HCT116 (cell line): ENCODE measurements at regions not wholly inside any gene's neighbourhood (a gene's known extent, or its start where the extent isn't known, plus 50 kb on each side); places are given as distances from the start of the nearest gene placed in this dataset.

Experiments
- ATAC-seq: fragments of 200-7000 bp; cut with Tn5 transposase; 2 replicates; pipeline ENCODE4 v1.9.1; 2020; ENCODE audit warnings: mild to moderate bottlenecking, moderate library complexity
- BruUV-seq: library from RNA; stranded (reverse); fragments of 400-500 nt; replicated peaks from 2 replicates; lab custom pipeline; 2021; lab: Mats Ljungman, UMichigan
- CTCF ChIA-PET: fragments of 300-600 bp; sonication (Branson Sonifier 250); formaldehyde crosslinking; loops from one replicate; lab custom pipeline; 2021; ENCODE audit warnings: antibody characterized with exemption; lab: Charles Lee
- POLR2A ChIA-PET: fragments of 300-600, 350-600 bp; sonication (Branson Sonifier 250); formaldehyde crosslinking; loops from one replicate; lab custom pipeline; 2021; ENCODE audit warnings: antibody characterized with exemption; lab: Charles Lee
- RAD21 ChIA-PET, 2 experiments: fragments of 300-600 bp; sonication (Branson Sonifier 250); formaldehyde crosslinking; loops; one replicate each; lab custom pipeline; 2023; ENCODE audit warnings: low total read pairs in 2 of 2; ENCODE audit not compliant: uncharacterized antibody in 2 of 2, unreplicated experiment in 2 of 2, low non-redundant PET in 1 of 2; lab: Charles Lee
- DNase-seq: peaks from one replicate; pipeline ENCODE4 v3.0.0-alpha.2; 2010; ENCODE audit warnings: low read depth, low spot score
- H2AFZ ChIP-seq: fragments of 200-600 bp; shearing (Covaris generic), sonication (generic); 2 replicates; pipeline ENCODE4 v1.6.1; 2017; ENCODE audit warnings: low read depth, mixed run types, mixed read lengths, antibody characterized with exemption, low read length; ENCODE audit not compliant: poor library complexity, severe bottlenecking
- H3K27ac ChIP-seq: 2 replicates; pipeline ENCODE4 v1.5.1; 2012; ENCODE audit warnings: low read depth, low read length
- H3K27me3 ChIP-seq: fragments of 200-600 bp; sonication (generic); 2 replicates; pipeline ENCODE4 v1.6.1; 2016; ENCODE audit warnings: mixed run types, low read length, mixed read lengths; ENCODE audit not compliant: insufficient read depth
- H3K36me3 ChIP-seq, 2 experiments: fragments of 200-500 bp in 1 of 2; fragments of 200-600 bp in 1 of 2; sonication (Bioruptor generic) in 1 of 2; sonication (generic) in 1 of 2; 2 replicates each; pipeline versions ENCODE4 v1.5.1 to v1.6.1; 2014 to 2016; ENCODE audit warnings: low read length in 2 of 2, inconsistent platforms in 1 of 2, mixed read lengths in 1 of 2, mixed run types in 1 of 2; ENCODE audit not compliant: insufficient read depth in 2 of 2, control insufficient read depth in 1 of 2
- H3K4me1 ChIP-seq, 2 experiments: fragments of 200-600 bp in 1 of 2; sonication (generic) in 1 of 2; 2 replicates each; pipeline versions ENCODE4 v1.5.1 to v1.6.1; 2012 to 2017; ENCODE audit warnings: low read length in 2 of 2, inconsistent platforms in 1 of 2, mild to moderate bottlenecking in 1 of 2, mixed read lengths in 1 of 2, mixed run types in 1 of 2, moderate library complexity in 1 of 2; ENCODE audit not compliant: insufficient read depth in 2 of 2, control insufficient read depth in 1 of 2
- H3K4me2 ChIP-seq: fragments of 200-600 bp; sonication (generic); 2 replicates; pipeline ENCODE4 v1.6.1; 2017; ENCODE audit warnings: mixed run types, low read length, mixed read lengths
- H3K4me3 ChIP-seq, 2 experiments: fragments of 200-600 bp in 1 of 2; sonication (generic) in 1 of 2; replicated peaks in 1 of 2; 2 replicates each; pipeline ENCODE4 v1.5.1; 2011 to 2016; ENCODE audit warnings: low read length in 2 of 2, control low read depth in 1 of 2, low read depth in 1 of 2, mild to moderate bottlenecking in 1 of 2, mixed read lengths in 1 of 2, mixed run types in 1 of 2
- H3K79me2 ChIP-seq: fragments of 200-600 bp; sonication (generic); 2 replicates; pipeline ENCODE4 v1.6.1; 2017; ENCODE audit warnings: mild to moderate bottlenecking, mixed run types, low read length, moderate library complexity, mixed read lengths; ENCODE audit not compliant: insufficient read depth
- H3K9ac ChIP-seq: fragments of 200-600 bp; sonication (generic); 2 replicates; pipeline ENCODE4 v1.6.1; 2016; ENCODE audit warnings: low read length, mixed read lengths
- H3K9me2 ChIP-seq: fragments of 200-600 bp; sonication (generic), shearing (Covaris generic); 2 replicates; pipeline ENCODE4 v1.6.1; 2017; ENCODE audit warnings: mixed run types, mild to moderate bottlenecking, moderate library complexity; ENCODE audit not compliant: insufficient read depth
- H3K9me3 ChIP-seq, 2 experiments: fragments of 200-500 bp in 1 of 2; fragments of 200-600 bp in 1 of 2; sonication (Bioruptor generic) in 1 of 2; sonication (generic) in 1 of 2; 2 replicates each; pipeline ENCODE4 v1.6.1; 2014 to 2017; ENCODE audit warnings: low read length in 2 of 2, mixed read lengths in 2 of 2, inconsistent platforms in 1 of 2, low read depth in 1 of 2, mild to moderate bottlenecking in 1 of 2, mixed run types in 1 of 2, moderate library complexity in 1 of 2; ENCODE audit not compliant: control insufficient read depth in 1 of 2, insufficient read depth in 1 of 2
- H4K20me1 ChIP-seq: fragments of 200-600 bp; sonication (generic), shearing (Covaris generic); 2 replicates; pipeline ENCODE4 v1.6.1; 2017; ENCODE audit warnings: mixed run types, mild to moderate bottlenecking, moderate library complexity; ENCODE audit not compliant: insufficient read depth
- CBX3 ChIP-seq: IDR thresholded peaks from 2 replicates; pipeline ENCODE4 v1.6.1; 2012; ENCODE audit warnings: low read depth
- ELF1 ChIP-seq: IDR thresholded peaks from 2 replicates; pipeline ENCODE4 v1.6.1; 2012; ENCODE audit warnings: low read depth, borderline replicate concordance
- EZH2 ChIP-seq: fragments of 200-600 bp; sonication (generic); IDR thresholded peaks from 2 replicates; pipeline ENCODE4 v1.6.1; 2017; ENCODE audit warnings: antibody characterized with exemption, mixed run types
- EZH2phosphoT487 ChIP-seq: fragments of 200-600 bp; IDR thresholded peaks from 2 replicates; pipeline ENCODE4 v1.6.1; 2018; ENCODE audit warnings: antibody characterized with exemption, borderline replicate concordance
- FOSL1 ChIP-seq: IDR thresholded peaks from 2 replicates; pipeline ENCODE4 v1.6.1; 2012; ENCODE audit warnings: low read depth
- SIN3A ChIP-seq: IDR thresholded peaks from 2 replicates; pipeline ENCODE4 v1.6.1; 2012; ENCODE audit warnings: low read depth
- SP1 ChIP-seq: IDR thresholded peaks from 2 replicates; pipeline ENCODE4 v1.6.1; 2012; ENCODE audit warnings: low read depth
- YY1 ChIP-seq: IDR thresholded peaks from 2 replicates; pipeline ENCODE4 v1.6.1; 2011; ENCODE audit warnings: low read length, low read depth, moderate library complexity, mild to moderate bottlenecking; ENCODE audit not compliant: insufficient replicate concordance; ENCODE audit errors: extremely low read depth
- ZBTB33 ChIP-seq: IDR thresholded peaks from 2 replicates; pipeline ENCODE4 v1.6.1; 2011; ENCODE audit warnings: mild to moderate bottlenecking, low read length, moderate library complexity; ENCODE audit not compliant: insufficient replicate concordance; ENCODE audit errors: extremely low read depth
- ZFX ChIP-seq: fragments of 450-650 bp; IDR thresholded peaks from 2 replicates; pipeline ENCODE4 v1.6.1; 2017
- ZNF274 ChIP-seq: fragments of 200-500 bp; sonication (Bioruptor generic); IDR thresholded peaks from 2 replicates; pipeline ENCODE4 v1.6.1; 2014; ENCODE audit warnings: mild to moderate bottlenecking, low read depth, low read length, inconsistent platforms
- intact Hi-C: fragments of 100-400 bp; cut with micrococcal nuclease; formaldehyde crosslinking; loops from 2 replicates; pipeline ENCODE4 v1.10.0; 2022
- TF ChIP-seq, protein P1 (sequence below), 3 experiments: fragments of 200-600 bp in 1 of 3; sonication (generic) in 1 of 3; IDR thresholded peaks in 2 of 3; conservative IDR thresholded peaks in 1 of 3; 2 replicates each; pipeline ENCODE4 v1.5.1; 2012 to 2017; ENCODE audit warnings: low read depth in 2 of 3, low read length in 2 of 3, antibody characterized with exemption in 1 of 3, borderline replicate concordance in 1 of 3, control low read depth in 1 of 3, mild to moderate bottlenecking in 1 of 3, mixed read lengths in 1 of 3, mixed run types in 1 of 3, moderate library complexity in 1 of 3; ENCODE audit not compliant: insufficient read depth in 1 of 3
- TF ChIP-seq, protein P2 (sequence below): IDR thresholded peaks from 2 replicates; pipeline ENCODE4 v1.6.1; 2012
- TF ChIP-seq, protein P3 (sequence below): IDR thresholded peaks from 2 replicates; pipeline ENCODE4 v1.6.1; 2012; ENCODE audit warnings: low read depth

DNA sequence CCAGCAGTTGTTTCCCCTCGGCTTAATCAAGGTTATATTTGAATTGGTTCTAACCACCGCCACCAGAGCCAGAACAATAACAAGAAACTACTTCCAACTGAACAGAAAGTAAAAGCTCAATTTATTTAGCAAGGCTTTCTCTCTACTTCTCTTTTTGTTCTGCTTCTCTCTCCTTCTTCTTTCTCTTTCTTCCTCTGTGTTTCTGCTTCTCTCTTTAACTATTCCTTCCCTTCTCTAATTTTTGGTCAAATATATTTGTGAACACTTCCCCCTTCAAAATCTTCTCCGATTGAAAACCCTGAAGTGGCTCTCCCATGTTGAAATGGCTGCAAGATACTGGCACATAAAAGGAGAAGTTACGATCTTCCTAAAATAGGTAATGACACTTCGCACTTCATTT, 1195.9 kb upstream of the PRKX start:
- Histone ChIP-seq H3K4me2 (no peak overlapping the region), H3K27ac (no peak overlapping the region), H3K9ac (no peak overlapping the region), H3K9me3 (no peaks in the 10 kb centered on the region), H3K9me2 (no peaks in the 10 kb centered on the region), H3K27me3 (no peaks in the 10 kb centered on the region), H3K36me3 (no peaks in the 10 kb centered on the region), H3K4me3 (no peak overlapping the region), H2AFZ (no peak overlapping the region), H3K79me2 (no peaks in the 10 kb centered on the region), H4K20me1 (no peaks in the 10 kb centered on the region), H3K4me1 (no peaks in the 10 kb centered on the region)
- ATAC-seq: no peak
- POLR2A ChIA-PET: no interaction called here
- RAD21 ChIA-PET: no interaction called here
- intact Hi-C loops: no loop called here
- no TSS peak for BruUV-seq
- TF ChIP-seq FOSL1: no peak
- TF ChIP-seq CBX3: no peak
- TF ChIP-seq, protein P1, sequence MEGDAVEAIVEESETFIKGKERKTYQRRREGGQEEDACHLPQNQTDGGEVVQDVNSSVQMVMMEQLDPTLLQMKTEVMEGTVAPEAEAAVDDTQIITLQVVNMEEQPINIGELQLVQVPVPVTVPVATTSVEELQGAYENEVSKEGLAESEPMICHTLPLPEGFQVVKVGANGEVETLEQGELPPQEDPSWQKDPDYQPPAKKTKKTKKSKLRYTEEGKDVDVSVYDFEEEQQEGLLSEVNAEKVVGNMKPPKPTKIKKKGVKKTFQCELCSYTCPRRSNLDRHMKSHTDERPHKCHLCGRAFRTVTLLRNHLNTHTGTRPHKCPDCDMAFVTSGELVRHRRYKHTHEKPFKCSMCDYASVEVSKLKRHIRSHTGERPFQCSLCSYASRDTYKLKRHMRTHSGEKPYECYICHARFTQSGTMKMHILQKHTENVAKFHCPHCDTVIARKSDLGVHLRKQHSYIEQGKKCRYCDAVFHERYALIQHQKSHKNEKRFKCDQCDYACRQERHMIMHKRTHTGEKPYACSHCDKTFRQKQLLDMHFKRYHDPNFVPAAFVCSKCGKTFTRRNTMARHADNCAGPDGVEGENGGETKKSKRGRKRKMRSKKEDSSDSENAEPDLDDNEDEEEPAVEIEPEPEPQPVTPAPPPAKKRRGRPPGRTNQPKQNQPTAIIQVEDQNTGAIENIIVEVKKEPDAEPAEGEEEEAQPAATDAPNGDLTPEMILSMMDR (IDR thresholded peaks at IDR 0.05 in 2 of 3, conservative IDR thresholded peaks at IDR 0.05 in 1 of 3; ENCODE audit: borderline replicate concordance in 1 of 3, insufficient read depth in 1 of 3, low read depth in 2 of 3, low read length in 2 of 3): no peak
- TF ChIP-seq ELF1: no peak
- no peak for TF ChIP-seq YY1
- TF ChIP-seq, protein P2, sequence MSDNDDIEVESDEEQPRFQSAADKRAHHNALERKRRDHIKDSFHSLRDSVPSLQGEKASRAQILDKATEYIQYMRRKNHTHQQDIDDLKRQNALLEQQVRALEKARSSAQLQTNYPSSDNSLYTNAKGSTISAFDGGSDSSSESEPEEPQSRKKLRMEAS: no peak
- TF ChIP-seq SP1: no peak
- no peak for TF ChIP-seq EZH2phosphoT487
- TF ChIP-seq ZNF274: no peak
- TF ChIP-seq, protein P3, sequence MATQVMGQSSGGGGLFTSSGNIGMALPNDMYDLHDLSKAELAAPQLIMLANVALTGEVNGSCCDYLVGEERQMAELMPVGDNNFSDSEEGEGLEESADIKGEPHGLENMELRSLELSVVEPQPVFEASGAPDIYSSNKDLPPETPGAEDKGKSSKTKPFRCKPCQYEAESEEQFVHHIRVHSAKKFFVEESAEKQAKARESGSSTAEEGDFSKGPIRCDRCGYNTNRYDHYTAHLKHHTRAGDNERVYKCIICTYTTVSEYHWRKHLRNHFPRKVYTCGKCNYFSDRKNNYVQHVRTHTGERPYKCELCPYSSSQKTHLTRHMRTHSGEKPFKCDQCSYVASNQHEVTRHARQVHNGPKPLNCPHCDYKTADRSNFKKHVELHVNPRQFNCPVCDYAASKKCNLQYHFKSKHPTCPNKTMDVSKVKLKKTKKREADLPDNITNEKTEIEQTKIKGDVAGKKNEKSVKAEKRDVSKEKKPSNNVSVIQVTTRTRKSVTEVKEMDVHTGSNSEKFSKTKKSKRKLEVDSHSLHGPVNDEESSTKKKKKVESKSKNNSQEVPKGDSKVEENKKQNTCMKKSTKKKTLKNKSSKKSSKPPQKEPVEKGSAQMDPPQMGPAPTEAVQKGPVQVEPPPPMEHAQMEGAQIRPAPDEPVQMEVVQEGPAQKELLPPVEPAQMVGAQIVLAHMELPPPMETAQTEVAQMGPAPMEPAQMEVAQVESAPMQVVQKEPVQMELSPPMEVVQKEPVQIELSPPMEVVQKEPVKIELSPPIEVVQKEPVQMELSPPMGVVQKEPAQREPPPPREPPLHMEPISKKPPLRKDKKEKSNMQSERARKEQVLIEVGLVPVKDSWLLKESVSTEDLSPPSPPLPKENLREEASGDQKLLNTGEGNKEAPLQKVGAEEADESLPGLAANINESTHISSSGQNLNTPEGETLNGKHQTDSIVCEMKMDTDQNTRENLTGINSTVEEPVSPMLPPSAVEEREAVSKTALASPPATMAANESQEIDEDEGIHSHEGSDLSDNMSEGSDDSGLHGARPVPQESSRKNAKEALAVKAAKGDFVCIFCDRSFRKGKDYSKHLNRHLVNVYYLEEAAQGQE: no peak
- TF ChIP-seq EZH2: no peak
- no peak for TF ChIP-seq SIN3A
- no peak for TF ChIP-seq ZFX
- TF ChIP-seq ZBTB33: no peak
- DNase-seq: no peak
- CTCF ChIA-PET: no interaction called here
